Heart left ventricle (tissue), 13 donors: ENCODE measurements at regions not wholly inside any gene's neighbourhood (a gene's known extent, or its start where the extent isn't known, plus 50 kb on each side); places are given as distances from the start of the nearest gene placed in this dataset.

ENCODE experiments used
- CTCF ChIP-seq, 12 donors: fragments of 200-600 bp; sonication (generic) in 4 of 12; IDR thresholded peaks; one replicate each; pipeline versions ENCODE4 v1.5.0 to v1.8.0; 2018 to 2022; ENCODE audit warnings: antibody characterized with exemption in 12 of 12, mild to moderate bottlenecking in 5 of 12
- POLR2A ChIP-seq, 2 donors: fragments of 450-650 bp; IDR thresholded peaks; one replicate each; pipeline ENCODE4 v1.6.1; 2017; ENCODE audit warnings: antibody characterized with exemption in 2 of 2, mild to moderate bottlenecking in 2 of 2, moderate library complexity in 2 of 2
- donor health status: ischemic (EF 13 %, LVEDD 7.1; RV severe dilation, severe dysfunction).
- donor health status: DM: no; HTN: yes; CAD: no.
- donor health status: DM: no; HTN: no; CAD: no.
- donor health status: ischemic (EF 25% LVEDD 6.9; RV normal size, moderate dysfunction).
- donor health status: ischemic (EF 25% LVEDD 5.7; RV mildly dilated, moderate dysfunction).
- donor health status: ischemic (EF 35%, LVEDD 5.7; RV mildly dilated, moderate dysfunction).
- donor health status: nonischemic (EF 11% LVEDD 7.7; RV severe dilation, severe dysfunction).
- donor health status: DM: yes; HTN: yes; CAD: no.
- donor health status: PGD.
- donor health status: ischemic (EF 29% LVEDD 5.4; RV normal size, mild dysfunction).
- donor health status: nonischemic (EF 23%, LVEDD 6.1; RV moderate dilation, normal function).

GRCh38 chr21:28674763-28675162 lies 317.9 kb downstream of the LTN1 start:
- TF ChIP-seq CTCF (IDR thresholded peaks at IDR 0.05) = no peak
- no peak for TF ChIP-seq POLR2A (IDR thresholded peaks at IDR 0.05)
